ENCODE measurements at regions not wholly inside any gene's neighbourhood (a gene's known extent, or its start where the extent isn't known, plus 50 kb on each side); places are given as distances from the start of the nearest gene placed in this dataset.

DNA sequence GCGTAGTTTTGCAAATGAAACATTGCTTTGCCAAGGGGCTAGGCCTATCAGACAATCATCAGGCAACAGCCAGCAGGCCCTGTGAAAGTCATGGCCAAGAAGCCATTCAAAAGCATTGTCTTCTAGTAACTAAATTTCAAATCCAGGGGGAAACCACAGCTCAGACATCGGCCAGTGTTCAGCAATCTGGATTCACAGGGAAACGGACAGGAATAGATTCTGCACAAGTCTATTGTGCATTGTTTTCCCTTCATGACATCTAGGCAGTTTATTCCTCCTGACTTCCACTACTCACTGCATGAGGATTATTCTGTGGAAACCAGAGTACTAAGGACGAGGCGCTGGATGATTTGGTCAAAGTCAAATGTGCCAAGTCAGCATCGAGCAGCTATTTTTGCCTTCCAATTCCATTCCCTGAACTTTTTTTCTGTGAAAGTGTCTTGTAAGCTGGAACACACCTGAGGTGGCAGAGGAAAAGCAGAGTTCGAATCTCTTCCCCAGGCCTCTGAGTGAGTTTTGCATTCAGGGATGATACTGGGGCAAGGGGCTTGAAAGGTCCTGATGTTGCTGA, 75.4 kb downstream of the VCPKMT start:
- DNase-seq: no peak

DNA sequence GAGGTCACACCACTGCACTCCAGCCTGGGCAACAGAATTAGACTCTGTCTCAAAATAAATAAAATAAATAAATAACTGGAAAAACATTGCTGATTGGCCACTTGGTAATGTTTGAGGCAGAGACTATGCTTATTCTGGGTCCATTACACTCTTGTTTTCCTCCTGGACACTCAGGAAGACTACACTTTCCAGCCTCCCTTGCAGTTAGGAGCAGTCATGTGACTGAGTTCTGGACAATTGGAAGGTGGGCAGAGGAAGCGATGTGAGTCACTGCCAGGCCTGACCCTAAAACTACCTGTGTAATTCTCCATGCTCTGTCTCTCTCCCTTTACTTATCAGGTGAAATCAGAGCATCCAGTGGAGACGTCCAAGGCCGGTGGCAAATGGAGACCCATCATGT, 74.4 kb downstream of the VCPKMT start:
- DNase-seq: no peak

DNA sequence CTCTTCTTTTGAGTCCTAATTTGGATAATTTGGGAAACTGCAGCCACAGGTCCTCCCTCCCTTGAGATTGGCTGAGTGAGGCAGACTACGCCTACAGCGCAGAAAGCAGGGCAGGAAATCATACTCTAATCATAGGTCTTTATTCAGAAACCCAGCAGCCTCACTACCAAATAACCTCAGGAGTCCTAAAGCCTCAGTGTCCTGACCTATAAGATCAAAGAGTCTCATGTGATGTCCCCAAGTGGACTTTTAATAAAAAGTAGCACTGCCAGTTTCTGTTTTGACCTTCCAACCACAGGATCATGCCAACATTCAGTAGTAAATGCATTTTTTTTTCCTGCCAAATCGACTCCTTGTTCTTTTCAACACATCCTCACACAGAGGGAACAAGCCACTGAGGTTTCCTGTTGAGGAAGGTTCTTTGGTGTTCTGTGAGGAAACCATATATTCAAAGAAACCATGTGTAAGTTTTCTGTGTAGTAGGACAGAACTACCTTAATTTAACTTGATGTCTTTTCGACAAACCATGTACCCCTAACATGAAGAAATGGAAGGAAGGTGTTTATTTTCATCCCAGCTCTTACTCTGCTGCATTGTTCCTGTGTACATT, 72.2 kb downstream of the VCPKMT start:
- DNase-seq: no peak

DNA sequence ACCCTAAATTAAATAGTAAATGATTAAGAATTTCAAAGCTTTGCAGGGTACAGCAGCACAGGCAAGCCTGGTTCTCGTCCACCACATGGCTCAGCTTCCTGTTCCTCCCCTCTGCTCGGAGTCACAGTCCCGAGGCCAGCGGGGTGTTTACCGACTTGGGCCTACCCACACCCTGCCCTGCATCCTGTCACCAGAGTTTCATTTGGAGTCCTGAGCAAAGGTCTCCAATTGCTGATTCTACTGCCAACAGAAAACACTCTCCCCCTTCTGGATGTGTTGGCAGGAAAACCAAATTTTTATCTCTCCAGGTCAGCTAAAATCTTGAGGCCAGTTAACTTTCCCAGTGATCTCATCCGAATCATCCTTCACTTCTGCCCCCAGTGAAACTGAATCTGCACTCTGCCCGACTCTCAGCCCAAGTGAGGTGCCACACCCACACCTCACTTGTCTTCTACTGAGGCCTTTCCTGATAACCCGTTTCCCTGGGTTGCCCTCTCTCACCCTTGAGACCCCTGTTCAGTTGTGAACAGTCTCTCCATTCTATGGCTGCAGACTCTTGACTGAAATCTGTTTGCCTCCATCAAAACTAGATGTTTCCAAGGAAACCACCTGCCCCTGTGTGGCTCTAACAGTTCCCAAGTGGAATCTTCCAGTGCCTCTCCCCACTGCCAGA, 71.2 kb downstream of the VCPKMT start:
- DNase-seq: no peak

- DNase-seq: no peak
Observed at GRCh38 chr14:50045837-50046236, 70.5 kb downstream of the VCPKMT start.

DNA sequence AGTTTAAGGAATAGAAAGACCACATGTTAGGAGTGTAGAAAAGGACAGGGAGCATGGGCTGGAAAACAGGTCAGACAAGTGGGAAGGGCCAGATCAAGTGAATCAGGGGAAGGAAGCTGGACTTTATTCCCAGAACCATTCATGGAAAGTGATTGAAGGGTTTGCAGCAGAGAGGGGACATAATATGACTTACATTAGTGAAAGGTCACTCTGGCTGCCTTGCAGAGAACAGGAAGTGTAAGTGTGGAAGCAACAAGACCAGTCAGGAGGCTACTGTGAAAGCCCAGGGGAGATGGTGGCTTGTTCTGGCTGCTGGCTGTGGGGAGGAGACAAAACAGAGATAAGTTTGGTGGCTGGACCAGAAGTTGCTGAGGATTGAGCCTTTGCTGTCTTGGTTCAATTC, 69.1 kb downstream of the VCPKMT start:
- DNase-seq: no peak

GRCh38 chr14:50049093-50049492, 67.3 kb downstream of the VCPKMT start:
- DNase-seq: no peak

DNA sequence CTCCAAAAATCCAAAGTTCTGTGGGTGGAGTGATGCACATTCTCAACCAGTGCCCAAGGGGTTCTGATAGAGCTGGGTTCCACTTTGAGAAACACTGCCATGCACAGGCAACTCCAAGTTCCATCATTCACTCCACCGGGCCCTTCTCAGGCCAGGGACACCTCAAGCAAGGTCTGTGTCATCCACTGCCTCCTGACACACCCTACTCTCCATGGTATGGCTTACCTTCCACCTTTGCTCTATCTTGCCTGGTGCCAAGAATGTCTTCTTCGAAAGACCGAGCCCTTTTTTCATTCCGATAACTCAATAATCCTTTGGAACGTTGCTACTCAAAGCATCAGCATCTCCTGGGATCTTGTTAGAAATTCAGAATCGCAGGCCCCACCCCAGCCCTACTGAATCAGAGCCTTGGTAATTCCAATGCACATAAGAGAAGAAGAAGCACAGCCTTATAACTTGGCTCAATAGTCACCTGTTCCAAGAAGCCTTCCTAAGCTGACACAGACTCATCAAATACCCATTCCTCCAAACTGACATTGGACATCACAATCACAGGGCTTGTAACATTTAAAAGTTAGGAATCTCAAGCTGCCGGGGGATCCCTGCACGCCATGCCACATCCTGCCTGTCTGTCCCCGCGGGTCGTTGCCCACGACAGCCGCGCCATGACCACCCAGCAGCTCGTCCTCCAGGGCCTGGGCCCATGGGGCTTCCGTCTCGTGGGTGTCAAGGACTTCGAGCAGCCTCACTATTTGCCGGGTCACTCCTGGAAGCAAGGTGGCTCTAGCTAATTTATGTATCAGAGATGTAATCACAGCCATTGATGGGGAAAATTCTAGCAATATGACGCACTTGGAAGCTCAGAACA, 66.4 kb downstream of the VCPKMT start:
- DNase-seq: no peak

GRCh38 chr14:50051106-50051505, 65.3 kb downstream of the VCPKMT start:
- DNase-seq: no peak

DNA sequence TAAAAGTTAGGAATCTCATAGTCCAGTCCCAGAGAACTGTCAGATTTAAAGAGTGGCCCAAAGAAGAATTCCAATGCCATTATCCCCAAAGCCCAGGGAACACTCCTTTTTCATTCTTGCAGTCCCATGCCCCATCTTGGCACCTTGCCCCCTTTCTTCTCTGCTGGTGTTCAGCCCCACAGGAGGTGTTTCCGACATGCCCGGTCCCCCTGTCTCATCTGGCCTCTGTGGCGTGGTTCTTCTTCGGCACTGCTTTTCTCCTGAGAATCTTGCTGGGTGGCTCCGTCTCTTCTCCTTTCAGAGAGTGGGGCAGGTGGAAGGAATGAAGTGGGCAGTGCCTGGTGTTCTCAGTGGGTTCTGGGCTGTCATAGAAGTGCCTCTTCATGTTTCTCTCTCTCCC, 64.7 kb downstream of the VCPKMT start:
- DNase-seq: no peak

DNA sequence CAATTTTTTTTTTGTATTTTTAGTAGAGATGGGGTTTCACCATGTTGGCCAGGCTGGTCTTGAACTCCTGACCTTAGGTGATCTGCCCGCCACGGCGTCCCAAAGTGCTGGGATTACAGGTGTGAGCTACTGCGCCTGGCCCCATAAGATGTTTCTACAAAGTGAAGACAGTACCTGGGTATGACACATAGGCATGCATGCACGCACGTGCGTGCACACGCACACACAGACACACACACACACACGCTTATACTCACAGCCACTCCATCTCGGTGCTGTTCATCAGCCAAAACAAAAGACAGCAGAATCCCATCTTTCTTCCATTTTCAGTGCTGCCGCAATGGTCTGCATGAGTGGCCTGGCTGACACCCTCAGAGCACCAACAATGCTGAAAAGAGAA, 63.9 kb downstream of the VCPKMT start:
- DNase-seq: no peak

DNA sequence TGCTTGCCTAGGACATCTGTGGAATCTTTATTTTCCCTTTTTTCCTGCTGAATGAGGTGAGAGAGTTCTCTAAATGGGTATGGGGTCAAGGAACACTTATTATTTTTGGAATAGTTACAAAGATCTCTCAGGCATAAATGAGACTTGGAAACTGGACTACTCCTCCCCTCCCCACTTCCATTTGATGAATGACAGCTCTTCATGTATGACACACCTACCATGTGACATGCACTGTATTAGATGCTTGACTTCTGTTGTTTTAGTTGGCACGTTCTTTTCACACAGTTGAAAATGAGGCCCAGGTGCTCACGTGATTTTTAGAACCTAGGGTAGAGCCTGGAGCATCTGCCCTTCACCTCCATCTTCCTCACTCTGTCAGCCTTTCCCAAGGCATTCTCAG, 62.4 kb downstream of the VCPKMT start:
- no peak for DNase-seq

DNA sequence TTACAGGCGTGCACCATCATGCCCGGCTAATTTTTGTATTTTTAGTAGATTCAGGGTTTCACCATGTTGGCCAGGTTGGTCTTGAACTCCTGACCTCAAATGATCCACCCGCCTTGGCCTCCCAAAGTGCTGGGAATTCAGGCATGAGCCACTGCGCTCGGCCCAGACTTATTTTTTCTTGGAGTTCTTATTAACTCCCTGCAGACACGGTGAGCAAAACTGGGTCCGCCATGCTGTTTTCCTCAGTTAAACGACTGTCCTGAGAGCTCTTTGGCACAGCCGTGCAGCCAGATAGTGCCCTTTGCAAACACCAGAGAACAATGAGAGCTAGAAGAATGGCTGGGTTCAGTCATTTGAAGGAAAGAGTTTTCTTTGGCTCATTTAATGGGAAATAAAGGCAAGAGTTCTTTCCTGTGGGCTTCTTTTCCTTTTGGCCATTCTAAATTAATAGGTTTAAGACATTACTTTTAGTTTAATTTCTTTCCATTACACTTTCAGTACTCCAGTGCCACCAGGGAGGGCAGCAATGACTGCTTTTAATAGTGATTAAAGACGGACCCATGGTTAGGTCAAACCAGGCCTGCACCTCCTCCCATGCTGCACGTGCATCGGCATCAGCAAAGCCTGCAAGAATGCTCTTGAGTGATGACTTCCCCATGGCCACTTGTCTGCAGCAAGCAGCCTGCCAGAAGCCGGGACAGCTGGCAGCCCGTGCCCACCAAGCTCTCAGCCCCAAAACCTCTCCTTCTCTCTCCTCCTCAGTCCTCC, 60.7 kb downstream of the VCPKMT start:
- DNase-seq: no peak

DNA sequence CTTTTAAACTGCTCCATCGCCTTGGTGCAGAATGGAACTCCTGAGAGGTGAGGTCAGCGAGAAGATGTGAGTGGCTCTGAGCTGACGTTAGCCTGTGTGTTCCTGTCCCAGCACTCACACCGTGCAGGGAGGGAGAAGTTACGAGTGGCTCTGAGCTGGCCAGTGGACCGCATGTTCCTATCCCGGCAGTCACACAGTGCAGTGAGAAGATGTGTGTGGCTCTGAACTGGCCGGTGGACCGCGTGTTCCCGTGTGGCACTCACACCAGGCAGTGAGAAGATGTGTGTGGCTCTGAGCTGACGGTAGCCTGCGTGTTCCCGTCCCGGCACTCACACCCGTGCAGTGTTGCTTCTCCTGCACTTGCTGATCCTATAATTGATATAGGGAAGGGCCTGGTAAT, 59.9 kb downstream of the VCPKMT start:
- DNase-seq: no peak

- DNase-seq: no peak
Observed at GRCh38 chr14:50057331-50057730, 59.0 kb downstream of the VCPKMT start.

DNA sequence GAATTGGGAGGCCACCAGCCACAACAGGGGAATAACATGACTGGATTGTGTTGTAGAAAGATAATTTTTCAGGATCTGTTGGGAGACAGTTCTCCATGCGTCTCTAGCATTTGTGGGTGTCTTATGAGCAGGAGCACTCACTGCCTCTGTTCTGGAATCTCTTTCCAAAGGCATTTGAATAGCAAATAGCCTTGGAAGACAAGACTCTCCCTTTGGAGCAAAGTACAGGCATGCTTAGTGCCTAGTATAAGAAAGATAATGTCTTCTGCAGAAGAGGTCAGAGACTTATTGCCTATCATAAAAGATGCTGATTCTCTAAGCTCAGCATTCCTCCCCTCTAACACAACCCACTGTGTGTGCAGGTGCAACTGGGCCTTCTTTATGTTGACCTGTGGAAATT, 58.3 kb downstream of the VCPKMT start:
- DNase-seq: no peak
